ENCODE measurements at regions not wholly inside any gene's neighbourhood (a gene's known extent, or its start where the extent isn't known, plus 50 kb on each side); places are given as distances from the start of the nearest gene placed in this dataset.

- no peak for DNase-seq (ENCODE audit: low read depth in 2 of 2)
These were observed 100.9 kb upstream of the FSTL4 start for GRCh38 chr5:133713209-133713608.

DNA sequence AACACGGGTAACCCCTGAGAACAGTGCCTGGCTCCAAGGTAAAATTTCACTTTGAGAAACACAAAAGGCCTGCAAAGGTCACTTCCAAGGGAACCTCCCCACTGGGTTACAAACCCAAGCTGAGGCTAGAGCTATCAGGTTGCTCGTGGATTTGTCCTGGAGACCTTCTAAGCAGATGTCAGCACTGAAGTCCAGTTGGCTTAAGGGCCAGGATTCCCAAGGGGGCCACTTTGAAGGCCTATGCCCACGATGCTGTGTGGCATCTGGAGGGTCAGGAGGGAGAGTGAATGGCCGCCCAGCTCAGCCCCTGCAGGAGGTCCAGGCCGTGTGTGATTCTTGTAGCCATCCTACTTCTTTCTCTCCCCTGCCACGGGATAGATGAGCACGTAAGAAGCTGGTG, 100.2 kb upstream of the FSTL4 start:
- DNase-seq (ENCODE audit: low read depth in 2 of 2) = no peak

DNA sequence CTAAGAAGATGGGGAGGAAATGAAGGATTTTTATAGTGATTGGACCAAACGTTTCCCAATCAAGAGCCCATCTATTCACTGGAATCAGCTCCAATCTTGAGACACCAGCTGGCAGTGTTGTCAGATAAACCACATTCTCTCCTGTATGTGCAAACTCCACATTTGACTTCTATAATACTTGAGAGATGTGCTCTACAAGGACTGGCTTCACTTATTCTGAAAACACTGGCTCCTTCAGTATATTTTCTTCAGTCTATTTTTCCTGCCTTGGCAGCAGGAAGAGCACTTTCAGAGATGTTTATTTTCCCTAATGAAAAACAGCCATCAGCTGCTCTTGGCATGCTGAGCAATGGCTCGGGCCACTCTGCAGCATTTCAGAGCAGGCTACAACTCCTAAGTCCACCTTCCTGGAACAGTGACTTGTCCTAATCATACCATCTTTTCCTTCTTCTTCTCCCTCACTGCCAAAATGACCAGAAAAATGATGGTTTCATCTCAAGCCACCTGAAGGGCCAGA, 96.9 kb upstream of the FSTL4 start:
- no peak for DNase-seq (ENCODE audit: low read depth in 2 of 2)

DNA sequence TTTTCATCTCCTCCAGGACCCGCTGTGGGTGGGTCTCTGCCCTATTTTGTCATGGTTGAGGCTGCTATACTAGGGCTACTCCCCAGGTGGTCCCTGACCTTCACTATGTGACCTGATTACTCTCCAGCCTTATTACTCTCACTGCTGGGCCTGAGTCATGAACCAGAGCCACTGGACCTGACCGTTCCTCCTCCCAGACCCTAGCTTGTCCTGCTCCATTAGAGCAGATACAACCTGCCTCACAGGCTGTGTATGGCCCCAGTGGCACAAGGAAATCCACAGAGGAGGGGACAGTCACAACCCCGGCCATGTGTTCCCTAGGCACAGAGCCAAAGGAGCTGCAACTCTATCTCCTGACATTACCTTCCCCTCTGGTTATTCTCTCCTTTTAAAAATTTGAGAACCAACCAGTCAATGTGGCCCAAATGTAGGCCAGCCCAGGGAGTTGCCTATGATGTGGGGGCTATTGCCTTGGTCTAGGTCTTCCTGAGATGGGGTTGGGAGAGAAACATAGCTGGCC, 96.0 kb upstream of the FSTL4 start:
- no peak for DNase-seq (ENCODE audit: low read depth in 2 of 2)

DNA sequence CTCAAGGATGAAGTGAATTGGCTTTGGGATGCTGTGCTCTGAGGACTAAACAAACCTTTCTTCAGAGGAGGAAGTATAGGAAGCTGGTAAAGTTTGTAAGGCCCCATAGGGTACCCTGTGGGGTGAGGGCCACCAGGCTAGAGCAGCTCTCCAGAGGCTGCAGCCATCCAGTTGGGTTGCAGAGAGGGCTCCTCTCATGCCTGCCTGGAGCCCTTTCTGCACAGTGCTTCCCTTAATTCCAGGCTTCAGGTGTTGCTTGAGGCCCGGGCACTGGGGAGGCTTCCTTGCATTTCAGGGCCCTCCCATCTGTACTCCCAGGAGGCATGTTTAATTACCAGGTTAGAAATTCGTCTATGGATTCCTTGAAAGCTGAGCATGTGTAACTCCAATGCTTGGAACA, 95.3 kb upstream of the FSTL4 start:
- no peak for DNase-seq (ENCODE audit: low read depth in 2 of 2)

- no peak for DNase-seq (ENCODE audit: low read depth in 2 of 2)
These were observed 94.4 kb upstream of the FSTL4 start for GRCh38 chr5:133706506-133707430.

GRCh38 chr5:133705331-133705730, 93.0 kb upstream of the FSTL4 start:
- no peak for DNase-seq (ENCODE audit: low read depth in 2 of 2)

DNA sequence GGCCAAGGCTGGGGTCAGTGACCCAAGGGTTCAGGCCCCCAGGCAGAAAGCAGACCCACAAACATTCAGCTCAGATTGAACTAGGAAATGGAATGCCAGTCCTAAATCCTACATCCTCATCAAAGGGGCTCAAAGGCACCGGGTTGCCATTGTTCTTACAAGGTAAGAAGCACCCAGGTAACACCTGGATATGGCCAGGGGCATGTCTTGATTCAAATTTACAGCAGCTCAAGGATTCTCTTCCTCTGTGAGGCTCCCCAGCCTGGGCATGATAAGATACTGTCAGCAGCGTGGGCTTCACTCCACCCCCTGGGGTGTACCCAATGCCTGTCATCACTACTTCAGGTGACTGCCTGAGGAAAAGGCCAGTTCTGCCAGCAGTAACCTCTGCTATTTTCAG, 92.1 kb upstream of the FSTL4 start:
- DNase-seq (ENCODE audit: low read depth in 2 of 2) = no peak

- no peak for DNase-seq (ENCODE audit: low read depth in 2 of 2)
These were observed 91.6 kb upstream of the FSTL4 start for GRCh38 chr5:133703935-133704334.

GRCh38 chr5:133702791-133703770, 90.7 kb upstream of the FSTL4 start:
- no peak for DNase-seq (ENCODE audit: low read depth in 2 of 2)

DNA sequence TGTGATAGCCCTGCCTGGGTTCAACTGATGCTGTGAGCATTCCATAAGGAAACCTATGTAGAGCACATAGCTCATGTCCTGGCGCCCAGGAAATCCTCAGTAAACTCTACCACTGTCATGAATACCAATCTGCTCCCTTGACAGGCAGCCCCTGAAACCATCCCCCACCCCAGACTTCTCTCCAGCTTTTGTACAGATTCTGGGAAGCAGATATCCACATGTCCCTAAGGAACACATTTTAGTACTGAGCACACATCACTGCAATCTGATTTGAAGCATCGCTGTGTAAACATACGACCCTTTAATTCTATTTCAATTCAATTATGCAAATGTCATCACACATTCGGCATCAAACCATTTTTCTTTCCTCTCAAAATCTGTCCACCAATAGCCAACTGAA, 89.5 kb upstream of the FSTL4 start:
- DNase-seq (ENCODE audit: low read depth in 2 of 2) = no peak

DNA sequence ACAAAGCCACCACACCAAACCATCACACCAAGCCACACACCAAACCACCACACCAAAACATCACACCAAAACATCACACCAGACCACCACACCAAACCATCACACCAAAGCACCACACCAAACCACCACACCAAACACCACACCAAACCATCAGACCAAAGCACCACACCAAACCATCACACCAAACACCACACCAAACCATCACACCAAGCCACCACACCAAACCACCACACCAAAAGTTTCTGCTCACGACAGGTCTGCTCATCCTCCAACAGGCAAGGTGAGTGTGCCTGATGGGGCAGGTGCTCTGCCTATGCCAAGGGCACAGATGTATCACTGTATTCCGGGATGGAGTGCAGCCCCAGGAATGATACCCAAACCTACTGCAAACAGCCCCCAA, 87.9 kb upstream of the FSTL4 start:
- DNase-seq (ENCODE audit: low read depth in 2 of 2) = no peak

DNA sequence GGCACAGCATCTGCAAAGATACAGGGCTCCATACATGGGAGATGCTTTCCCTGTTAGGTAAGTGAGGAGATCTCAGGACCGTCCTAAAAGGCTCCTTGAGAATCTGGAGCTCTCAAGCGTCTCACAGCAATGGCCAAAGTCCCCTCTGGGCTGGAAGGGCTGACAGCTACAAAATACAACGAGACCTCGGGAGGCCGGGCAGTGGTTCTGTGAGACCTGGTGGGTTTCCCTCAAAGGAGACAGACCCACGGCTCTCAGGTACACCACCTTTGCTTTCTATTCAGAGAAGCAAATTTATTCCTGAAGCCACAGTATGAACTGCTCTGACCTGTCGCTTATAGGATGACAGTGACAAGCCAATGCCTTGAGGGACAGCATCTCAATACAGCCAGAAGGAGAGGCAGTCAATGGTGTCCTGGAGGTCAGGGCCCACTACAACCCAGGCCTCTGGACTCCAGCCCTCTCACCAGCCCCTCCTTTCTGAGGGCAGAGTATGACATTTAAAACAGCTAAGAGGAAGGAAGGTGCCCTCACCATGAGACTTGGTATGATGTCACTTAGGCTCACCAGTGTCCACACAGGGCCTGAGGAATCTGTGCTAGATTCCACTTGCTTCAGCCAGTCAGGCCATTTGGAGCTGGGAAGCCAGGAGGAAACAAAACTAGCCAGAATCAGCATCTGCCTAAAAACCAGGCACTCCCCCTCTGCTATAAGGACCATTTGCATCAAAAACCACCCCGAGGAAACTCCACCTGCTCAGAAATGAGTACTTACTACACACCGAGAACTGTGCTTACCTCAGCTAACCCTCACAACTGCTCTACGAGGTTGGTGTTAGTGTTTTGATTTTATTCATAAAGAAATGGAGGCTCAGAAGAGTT, 86.5 kb upstream of the FSTL4 start:
- DNase-seq (ENCODE audit: low read depth in 2 of 2) = no peak

- no peak for DNase-seq (ENCODE audit: low read depth in 2 of 2)
These were observed 85.9 kb upstream of the FSTL4 start for GRCh38 chr5:133698259-133698554.

DNA sequence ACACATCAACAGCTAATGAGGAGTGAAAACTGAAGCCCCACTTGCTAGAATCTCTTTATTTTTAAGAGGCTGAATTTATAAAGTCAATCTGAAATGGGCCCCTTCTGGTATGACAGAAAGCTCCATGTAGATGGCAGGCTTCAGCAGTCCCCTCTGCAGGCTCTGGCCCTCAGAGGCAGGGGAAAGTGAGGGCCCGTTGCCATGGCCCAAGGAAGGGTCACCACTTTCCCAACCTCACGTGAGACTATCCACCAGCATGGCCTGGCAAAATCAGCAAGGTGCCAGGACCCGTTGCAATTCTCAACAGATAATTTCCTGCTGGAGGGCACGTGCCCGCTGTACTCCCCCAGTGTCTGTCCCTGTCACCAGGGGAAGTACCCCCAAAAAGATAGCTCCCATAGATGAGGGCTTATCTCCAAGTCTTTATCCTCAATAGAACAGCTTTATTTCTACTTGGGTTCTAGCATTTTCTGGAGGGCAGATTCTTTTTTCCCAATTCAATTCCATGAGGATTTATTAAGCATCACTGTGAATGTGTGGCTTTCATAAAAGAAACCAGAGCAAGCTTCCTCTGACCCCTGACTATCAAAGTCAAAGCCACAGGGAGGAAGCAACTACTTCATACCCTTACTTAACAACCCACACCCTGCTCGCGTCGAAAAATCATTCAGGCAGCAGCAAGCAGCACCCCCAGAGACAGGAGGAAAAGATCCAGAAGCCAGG, 85.4 kb upstream of the FSTL4 start:
- no peak for DNase-seq (ENCODE audit: low read depth in 2 of 2)

DNA sequence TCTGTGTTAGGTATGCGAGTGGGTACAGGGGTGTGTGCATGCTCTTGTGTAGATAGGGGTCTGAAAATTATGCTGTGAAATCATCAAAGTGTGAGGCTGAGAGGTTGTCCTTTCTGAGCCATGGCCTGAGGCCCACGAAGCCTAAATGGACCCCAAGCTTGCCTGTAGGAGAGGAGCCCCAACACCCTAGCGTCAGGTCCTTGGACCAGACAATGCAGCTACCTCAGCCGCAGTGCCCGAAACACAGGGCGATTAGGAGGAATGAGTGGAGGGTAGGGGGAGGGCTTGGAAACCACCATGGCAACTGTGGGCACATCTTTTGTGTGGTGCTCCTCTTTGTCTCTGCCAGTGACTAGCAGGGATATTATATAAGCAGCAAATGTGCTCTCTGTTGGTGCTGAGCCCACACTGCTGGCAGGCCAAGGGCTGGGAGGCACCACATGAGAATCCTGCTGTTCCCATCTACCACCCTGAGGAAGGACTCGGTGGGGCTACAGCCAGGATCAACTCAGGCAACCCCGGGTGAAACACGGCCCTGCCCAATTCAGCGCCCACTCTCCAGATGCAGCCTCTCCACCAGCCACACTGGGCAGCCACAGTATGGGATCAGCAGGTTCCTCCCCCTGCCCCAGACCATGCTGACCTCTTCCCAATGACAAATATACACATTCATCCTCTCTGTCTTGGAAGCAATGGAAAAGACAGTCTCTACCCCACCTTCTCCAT, 84.6 kb upstream of the FSTL4 start:
- DNase-seq (ENCODE audit: low read depth in 2 of 2) = no peak

DNA sequence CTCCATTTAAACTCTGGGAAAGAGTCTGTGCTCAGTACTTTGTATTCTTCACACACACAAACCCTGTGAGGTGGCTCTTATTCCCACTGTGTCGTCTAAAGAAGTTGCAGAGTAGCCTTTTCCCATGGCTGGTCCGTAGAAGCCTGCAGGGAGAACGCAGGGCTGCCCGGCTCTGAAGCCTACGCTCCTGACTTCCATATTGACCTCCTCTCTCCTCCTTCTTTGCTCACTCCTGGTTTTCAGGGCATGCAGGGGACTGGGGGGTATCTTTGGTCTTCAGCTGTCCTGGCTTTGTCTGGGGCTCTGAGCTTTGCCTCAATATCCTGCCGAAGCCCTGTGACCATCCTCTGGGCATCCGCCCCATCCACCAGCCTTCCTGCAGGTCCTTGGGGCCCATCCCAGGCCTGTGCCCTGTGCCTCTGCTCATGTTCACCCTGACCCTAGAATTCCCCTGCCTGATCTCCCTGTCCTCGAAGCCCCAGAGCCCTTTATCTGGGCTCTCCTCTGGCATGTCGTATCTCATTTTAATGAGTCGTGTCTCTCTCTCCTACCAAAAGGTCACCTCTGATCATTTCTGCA, 83.8 kb upstream of the FSTL4 start:
- no peak for DNase-seq (ENCODE audit: low read depth in 2 of 2)

GRCh38 chr5:133694181-133694831, 82.0 kb upstream of the FSTL4 start:
- no peak for DNase-seq (ENCODE audit: low read depth in 2 of 2)

- DNase-seq (ENCODE audit: low read depth in 2 of 2) = no peak
These were observed 79.1 kb upstream of the FSTL4 start for GRCh38 chr5:133691448-133691847.
